ENCODE measurements at regions not wholly inside any gene's neighbourhood (a gene's known extent, or its start where the extent isn't known, plus 50 kb on each side); places are given as distances from the start of the nearest gene placed in this dataset.
"Not testable (repeated sequence)": the region's sequence is repeated elsewhere in the genome, so short reads cannot be mapped to it uniquely, and the experiment has no call there.

GRCh38 chr18:78492064-78492812, 487.4 kb upstream of the SALL3 start:
- FAIRE-seq = no peak

- FAIRE-seq = no peak
Observed at GRCh38 chr18:78492813-78493371, 486.7 kb upstream of the SALL3 start.

DNA sequence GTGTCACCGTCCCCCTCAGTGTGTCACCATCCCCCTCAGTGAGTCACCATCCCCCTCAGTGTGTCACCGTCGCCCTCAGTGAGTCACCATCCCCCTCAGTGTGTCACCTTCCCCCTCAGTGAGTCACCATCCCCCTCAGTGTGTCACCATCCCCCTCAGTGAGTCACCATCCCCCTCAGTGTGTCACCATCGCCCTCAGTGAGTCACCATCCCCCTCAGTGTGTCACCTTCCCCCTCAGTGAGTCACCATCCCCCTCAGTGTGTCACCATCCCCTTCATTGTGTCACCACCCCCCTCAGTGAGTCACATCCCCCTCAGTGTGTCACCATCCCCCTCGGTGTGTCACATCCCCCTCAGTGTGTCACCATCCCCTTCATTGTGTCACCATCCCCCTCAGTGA, 486.1 kb upstream of the SALL3 start:
- not testable (repeated sequence) for FAIRE-seq

DNA sequence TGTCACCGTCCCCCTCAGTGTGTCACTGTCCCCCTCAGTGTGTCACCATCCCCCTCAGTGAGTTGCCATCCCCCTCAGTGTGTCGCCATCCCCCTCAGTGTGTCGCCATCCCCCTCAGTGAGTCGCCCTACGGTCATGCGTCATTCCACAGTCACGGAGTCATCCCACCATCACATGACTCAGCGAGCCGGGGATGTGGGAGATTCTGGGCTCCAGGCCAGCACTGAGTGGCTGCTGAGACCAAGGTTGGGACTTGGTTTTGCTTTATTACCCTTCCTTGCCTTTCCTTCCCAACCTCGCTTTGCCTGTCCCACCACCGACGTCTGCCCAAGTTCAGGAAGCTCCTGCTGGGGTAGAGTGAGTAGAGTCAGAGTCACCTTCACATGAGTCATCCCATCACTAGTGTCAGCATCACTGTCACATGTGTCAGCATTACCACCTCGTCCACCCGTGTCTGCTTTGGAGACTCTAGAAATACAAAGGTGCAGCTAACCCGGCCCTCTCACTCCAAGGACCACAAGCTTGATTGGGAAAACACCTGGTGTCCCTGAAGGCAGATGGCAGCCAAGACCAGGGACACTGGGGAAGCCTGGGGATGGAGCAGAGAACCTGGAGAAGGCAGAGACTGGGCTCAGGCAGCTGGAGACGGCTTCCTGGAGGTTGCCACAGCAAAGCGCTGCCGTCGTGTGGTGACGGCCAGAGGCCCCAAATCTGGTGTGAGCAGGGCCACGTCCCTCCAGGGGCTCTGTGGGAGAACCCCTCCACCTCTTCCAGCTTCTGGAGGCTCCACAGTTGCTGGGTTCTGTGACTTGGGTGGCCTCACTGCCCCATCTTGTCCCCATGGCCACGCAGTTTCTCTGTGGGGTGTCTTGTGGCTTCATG, 485.2 kb upstream of the SALL3 start:
- no peak for FAIRE-seq

GRCh38 chr18:78495550-78495949, 484.1 kb upstream of the SALL3 start:
- FAIRE-seq = no peak

DNA sequence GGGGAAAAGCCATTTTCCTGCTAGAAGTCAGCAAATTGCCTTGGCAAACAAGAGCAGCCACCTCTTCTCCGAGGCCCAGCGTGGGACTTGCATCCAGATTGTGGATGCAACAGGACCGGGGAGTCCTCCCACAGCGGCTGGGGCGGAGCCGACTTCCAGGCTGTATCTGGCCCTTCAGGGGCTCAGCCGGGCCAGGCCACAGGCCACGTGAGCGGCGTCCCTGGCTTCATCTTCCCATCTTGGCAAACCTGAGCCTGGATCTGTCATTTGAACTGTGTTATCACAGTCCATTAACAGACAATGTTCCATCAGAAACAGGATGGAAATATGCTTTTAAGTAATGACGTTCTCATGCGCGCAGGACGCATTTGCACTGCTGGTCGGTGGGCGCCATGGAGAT, 483.5 kb upstream of the SALL3 start:
- no peak for FAIRE-seq

GRCh38 chr18:78497641-78498040, 482.0 kb upstream of the SALL3 start:
- FAIRE-seq = no peak

GRCh38 chr18:78499586-78499985, 480.0 kb upstream of the SALL3 start:
- FAIRE-seq = no peak

GRCh38 chr18:78501251-78501650, 478.4 kb upstream of the SALL3 start:
- no peak for FAIRE-seq

DNA sequence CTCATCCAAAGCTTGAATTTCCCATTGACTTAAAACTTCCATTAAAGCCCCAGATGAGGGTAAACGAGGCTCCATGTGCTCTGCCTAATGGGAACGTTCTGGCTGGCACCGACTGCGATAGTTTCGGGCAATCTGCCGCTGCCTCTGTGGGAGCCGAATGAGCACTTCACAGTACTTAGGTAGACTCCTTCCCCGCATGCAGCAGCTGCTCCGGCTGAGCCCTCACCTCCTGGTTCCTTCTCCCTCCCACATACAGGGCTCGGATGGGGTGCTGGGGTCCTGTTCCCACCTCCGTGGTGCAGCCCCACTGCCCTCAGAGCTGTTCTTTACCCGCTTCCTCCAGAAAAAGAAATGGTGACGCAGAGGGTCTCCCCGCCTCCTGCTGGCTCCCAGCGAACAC, 476.5 kb upstream of the SALL3 start:
- no peak for FAIRE-seq

GRCh38 chr18:78505851-78506461, 473.7 kb upstream of the SALL3 start:
- FAIRE-seq = no peak

- no peak for FAIRE-seq
Observed at GRCh38 chr18:78507217-78507616, 472.4 kb upstream of the SALL3 start.

- FAIRE-seq = not testable (repeated sequence)
Observed at GRCh38 chr18:78508228-78508824, 471.3 kb upstream of the SALL3 start.

DNA sequence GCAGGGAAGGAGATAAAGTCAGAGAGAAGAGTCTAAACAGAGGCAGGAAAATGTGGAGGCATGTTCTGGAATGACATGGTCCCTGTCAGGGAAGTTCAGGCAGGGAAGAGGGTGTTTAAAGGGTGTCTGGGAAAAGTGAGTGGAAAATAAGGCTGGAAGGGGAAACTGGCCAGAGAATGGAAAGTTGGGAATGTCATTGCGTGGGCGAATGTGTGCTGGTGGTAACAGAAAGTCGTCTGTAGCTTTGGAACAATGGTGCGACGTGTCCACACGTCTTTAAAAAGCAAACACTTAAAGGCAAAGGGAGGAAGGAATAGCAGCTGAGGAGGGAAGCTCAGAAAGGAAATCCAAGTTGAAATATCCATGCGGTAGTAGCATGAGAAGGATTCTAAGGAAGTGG, 469.5 kb upstream of the SALL3 start:
- FAIRE-seq = no peak

- no peak for FAIRE-seq
Observed at GRCh38 chr18:78510636-78511035, 469.0 kb upstream of the SALL3 start.

DNA sequence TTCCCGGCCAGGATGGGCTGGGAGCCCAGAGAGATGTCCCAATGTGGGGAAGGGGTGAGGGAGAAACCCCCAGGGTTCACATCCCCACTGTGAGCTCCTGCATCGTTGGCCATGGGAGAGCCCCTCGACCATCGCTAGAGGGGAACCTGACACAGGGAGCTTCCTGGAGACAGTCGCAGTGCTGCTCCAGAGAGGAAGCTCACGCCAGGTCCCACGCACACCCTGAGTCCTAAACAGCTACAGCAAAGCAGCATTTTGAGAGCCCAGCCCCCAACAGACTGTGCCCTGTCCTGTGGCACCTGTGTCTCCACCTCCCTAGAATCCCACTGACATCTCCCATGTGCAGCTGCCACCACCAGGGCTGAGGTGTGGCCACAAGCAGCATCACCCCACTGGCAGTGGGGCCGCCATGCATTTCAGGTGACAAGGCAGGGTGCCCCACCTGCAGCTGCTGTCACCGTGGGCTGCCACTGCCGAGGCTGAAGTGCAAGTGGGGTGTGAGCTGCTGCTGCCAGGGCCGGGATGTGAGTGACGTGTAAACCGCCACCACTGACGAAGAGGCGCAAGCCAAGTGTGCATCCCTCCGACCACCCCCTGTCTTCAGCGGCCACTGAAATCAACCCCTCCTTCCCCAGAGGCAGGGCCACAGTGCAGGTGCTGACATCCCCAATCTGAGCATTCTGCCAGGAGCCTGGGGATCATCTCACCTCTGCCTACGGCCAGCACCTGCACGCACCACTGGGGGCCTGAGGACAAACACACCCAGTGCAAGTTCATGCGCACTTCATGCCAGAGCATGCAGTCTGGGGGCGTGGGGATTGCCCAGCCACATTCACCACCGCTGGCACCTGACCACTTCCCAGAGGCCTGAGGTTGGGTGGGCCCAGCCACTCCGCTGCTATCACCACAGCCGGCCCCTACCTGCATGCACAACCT, 467.7 kb upstream of the SALL3 start:
- FAIRE-seq = no peak

DNA sequence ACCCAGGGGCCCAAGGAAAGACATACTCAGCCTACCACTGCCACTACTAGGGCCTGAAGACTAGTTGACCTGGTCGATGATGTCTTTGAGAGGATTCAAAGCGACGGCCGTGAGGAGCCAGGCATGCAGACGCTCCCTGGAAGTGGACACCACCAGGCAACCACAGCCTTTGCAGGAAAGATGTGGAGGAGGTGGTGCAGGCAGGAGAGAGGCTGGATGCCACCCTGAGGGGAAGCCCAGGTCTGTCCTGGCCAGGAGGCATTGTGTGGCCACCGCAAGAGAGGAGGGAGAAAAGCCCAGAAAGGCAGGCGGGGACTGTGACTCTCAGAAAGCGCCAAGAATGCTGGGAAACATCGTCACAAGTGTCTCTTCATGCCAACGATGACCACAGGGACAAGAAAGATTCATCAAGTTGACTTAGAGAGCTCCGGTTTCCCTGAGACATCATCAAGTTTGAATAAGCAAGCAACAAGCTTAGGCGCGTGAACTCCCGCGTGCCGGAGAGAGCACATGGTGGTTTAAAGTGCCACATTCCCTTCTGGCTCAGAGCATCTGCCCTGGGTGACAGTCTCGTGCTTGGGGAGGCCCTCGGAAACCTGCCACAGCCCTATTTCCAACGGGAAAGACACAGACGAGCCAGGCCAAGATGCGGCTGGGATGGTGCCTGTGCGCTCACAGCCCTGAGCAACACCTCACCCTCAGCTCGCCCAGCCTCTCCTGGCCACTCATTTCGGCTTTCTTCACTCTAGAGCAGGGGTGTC, 464.5 kb upstream of the SALL3 start:
- no peak for FAIRE-seq

DNA sequence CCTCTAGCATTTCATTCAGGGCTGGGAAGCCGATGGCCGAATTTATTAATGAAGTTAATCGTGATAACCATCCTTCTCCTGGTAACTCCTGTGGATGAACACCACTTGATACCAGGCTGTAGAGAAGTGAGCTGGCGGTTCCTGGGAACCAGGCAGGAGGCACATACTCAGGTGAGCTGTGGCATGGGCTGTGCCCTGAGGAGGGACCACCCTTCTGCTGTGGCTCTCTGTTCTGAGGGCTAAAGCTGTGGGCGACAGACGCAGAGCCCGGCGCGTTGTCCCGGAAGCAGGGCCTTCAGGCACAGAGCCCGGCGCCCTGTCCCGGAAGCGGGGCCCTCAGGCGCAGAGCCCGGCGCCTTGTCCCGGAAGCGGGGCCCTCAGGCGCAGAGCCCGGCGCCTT, 462.3 kb upstream of the SALL3 start:
- FAIRE-seq = no peak

DNA sequence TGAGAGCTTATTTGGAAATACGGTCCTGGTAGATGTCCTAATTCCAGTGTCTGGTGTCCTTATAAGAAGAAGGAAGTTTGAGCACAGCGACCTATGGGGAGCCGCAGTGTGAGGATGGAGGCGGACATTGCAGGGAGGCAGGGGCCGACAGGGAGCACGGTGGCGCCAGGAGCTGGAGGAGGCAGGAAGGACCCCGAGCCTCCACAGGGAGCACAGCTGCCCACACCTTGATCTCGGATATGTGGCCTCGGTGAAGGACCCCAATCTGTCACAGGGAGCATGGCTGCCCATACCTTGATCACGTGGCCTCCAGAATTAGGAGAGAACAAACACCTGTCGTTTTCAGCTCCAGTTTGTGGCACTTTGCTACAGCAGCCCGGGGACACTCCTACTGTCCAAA, 461.6 kb upstream of the SALL3 start:
- FAIRE-seq = no peak

DNA sequence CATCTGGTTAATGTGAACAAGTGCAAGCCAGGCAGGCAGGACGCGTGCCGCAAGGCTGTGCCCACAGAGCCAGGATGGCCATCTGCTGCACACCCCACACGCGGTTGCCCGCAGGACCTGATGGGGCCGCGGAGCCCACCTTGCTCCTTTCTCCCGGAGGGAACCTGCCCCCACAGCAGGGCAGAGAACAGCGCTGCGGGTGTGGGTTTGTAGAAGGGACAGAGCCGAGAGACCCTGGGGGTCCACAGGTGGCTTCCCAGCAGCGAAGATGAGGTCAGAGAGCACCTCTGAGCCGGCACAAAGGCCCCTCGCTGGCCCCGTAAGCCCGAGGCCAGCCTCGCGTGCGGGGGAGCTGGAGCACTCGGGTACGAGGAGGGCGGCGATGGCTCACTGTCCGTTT, 460.8 kb upstream of the SALL3 start:
- no peak for FAIRE-seq
